KOPT-K1 (cell line): ENCODE measurements at regions not wholly inside any gene's neighbourhood (a gene's known extent, or its start where the extent isn't known, plus 50 kb on each side); places are given as distances from the start of the nearest gene placed in this dataset.

Source experiments
- H3K27ac ChIP-seq: fragments of 200-600 bp; sonication (generic); 2 replicates; pipeline ENCODE4 v1.5.1; 2016; ENCODE audit warnings: antibody characterized with exemption, mild to moderate bottlenecking, low read depth, low read length; ENCODE audit not compliant: poor library complexity, severe bottlenecking
- H3K36me3 ChIP-seq: fragments of 200-600 bp; sonication (generic); 2 replicates; pipeline ENCODE4 v1.5.1; 2017; ENCODE audit warnings: antibody characterized with exemption, mild to moderate bottlenecking, low read length, moderate library complexity; ENCODE audit not compliant: insufficient read depth
- H3K9me3 ChIP-seq: fragments of 200-600 bp; sonication (generic); 2 replicates; pipeline ENCODE4 v1.5.1; 2017; ENCODE audit warnings: antibody characterized with exemption, low read length, mild to moderate bottlenecking; ENCODE audit not compliant: insufficient read depth, poor library complexity, severe bottlenecking

DNA sequence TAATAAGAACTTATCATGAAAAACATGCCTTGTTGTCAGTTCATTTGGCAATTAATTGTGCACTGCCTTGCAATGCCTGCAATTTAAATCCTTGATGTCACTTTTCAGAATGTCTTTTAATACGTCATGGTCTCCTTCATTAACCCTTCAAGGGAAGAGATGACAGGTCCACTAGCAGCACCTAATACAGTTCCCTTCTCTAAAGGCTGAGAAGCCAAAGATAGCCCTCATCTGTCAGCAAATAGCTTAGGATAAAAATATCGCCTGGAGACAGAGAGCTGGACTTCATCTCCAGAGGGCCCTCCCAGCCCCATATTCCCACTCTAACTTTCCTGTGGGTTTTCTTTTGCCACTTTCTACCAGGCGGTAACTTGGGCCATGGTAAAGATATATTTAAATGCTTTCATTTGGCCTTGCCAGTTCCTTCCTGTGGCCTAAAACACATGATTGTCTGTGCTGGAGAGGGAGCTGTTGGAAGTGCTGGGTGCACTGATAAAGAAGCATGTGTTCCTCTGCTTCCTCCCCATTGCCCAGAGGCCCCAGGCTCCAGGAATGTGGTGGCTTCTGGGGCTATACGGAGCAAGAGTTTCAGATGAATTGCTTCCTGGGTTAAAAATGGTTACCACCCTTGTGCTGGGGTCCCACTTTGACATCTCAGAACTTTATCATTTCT is 76.3 kb upstream of the UMPS start:
- no peaks in the 10 kb centered on the region for H3K9me3 ChIP-seq
- H3K36me3 ChIP-seq: no peaks in the 10 kb centered on the region
- no peak overlapping the region for H3K27ac ChIP-seq

DNA sequence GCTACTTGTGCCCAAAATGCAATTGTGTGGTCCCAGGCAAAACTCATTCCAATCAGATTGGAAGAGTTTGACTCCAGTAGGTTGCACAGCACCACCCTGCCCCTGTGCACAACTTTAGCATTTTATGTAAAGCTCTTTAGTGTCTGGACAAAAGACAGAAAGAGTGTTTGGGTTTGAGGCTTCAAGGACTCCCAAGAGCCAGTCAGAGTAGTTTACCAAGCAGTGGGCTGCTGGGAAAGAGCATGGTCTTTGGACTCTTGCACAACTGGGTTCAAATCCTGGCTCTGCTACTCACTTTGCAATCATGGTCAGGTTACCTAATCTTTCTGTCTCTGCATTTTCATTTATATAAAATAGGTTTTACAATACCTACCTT is 75.8 kb upstream of the UMPS start:
- H3K27ac ChIP-seq: no peak overlapping the region
- no peaks in the 10 kb centered on the region for H3K9me3 ChIP-seq
- H3K36me3 ChIP-seq: no peaks in the 10 kb centered on the region

DNA sequence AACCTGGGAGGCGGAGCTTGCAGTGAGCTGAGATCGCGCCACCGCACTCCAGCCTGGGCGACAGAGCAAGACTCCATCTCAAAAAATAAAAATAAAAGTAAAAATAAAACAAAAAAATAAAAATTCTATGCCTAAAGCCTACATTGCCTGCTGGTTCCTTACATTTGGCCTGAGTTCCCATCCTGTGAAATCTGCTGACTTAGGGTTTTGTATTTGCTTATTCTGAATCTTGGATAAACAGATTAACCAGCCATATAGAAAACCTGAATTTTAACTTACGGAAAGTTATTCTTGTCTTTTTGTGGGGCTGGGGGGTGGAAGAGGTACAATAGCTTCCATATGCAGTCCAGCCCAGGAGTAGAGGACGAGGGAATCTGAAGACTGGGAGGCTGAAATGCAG is 73.7 kb upstream of the UMPS start:
- no peaks in the 10 kb centered on the region for H3K9me3 ChIP-seq
- H3K36me3 ChIP-seq: no peaks in the 10 kb centered on the region
- H3K27ac ChIP-seq: no peak overlapping the region

DNA sequence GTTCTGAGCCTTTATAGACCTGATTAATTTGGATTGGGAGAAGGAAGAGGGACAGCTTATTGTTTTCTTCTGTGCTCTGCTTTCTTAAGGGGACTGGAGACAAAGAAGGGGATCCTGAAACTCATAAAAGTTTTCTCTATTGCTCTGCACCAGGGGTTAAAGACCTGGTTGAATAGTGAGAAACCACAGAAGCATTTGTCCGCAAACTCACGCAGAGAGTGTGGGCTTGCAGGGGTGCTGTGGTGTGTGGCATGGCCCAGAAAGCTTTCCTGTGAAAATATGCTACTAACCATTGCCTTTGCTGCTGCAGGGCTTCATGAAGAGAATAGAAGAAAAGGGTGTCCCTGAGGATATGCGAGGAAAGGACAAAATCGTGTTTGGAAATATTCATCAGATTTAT is 73.1 kb upstream of the UMPS start:
- H3K9me3 ChIP-seq: no peaks in the 10 kb centered on the region
- no peak overlapping the region for H3K27ac ChIP-seq
- no peaks in the 10 kb centered on the region for H3K36me3 ChIP-seq

DNA sequence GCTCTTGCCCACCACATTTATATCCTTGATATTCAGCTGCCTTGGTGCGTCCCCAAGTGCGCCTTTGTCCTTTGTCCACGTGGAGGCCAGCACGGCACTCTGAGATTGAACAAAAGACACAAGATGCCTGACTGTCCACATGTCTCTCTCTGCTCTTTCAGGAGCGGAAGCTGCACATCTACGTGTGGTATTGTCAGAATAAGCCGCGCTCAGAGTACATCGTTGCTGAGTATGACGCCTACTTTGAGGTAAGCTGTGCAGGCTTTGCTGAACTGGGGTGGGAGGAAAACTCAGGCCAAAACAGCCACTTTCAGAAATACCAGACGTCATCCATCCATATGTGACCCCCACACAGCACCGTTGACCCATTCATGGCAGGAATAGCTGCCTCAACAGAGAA is 72.0 kb upstream of the UMPS start:
- no peaks in the 10 kb centered on the region for H3K9me3 ChIP-seq

DNA sequence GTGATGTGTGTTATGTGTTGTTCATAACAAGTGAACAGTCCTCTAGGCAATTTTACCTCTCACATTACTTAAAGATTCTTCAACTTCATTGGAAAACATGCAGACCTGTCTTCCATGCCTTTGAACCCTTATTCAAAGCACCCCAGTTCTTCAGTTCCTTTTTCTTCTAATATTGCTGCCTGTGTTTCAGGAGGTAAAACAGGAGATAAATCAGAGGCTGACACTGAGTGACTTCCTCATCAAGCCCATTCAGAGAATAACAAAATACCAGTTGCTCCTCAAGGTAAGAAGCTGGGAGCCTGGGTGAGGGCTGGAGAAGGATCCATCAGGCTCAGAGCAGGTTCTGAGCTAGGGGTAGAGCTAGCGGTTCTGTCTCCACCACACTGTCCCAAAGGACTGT is 71.1 kb upstream of the UMPS start:
- Histone ChIP-seq H3K9me3 (no peaks in the 10 kb centered on the region), H3K27ac (no peak overlapping the region), H3K36me3 (no peaks in the 10 kb centered on the region)

More for the DNA sequence above, 72.0 kb upstream of the UMPS start:
- H3K27ac ChIP-seq: no peak overlapping the region
- no peaks in the 10 kb centered on the region for H3K36me3 ChIP-seq

DNA sequence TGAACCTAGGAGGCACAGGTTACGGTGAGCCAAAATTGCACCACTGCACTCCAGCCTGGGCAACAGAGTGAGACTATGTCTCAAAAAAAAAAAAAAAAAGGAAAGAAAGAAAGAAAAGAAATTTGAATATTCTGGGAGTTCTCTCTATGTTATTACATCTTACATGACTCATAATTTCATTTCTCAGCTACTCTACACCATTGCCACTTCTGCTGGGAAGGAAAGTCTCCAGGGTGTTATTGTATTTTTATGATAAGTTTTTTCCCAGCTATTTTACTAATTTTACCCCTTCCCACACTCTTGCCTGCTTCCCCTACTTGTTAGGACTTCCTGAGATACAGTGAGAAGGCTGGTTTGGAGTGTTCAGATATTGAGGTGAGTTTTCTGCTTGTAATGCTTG is 69.7 kb upstream of the UMPS start:
- Histone ChIP-seq H3K9me3 (no peaks in the 10 kb centered on the region), H3K27ac (no peak overlapping the region), H3K36me3 (no peaks in the 10 kb centered on the region)

DNA sequence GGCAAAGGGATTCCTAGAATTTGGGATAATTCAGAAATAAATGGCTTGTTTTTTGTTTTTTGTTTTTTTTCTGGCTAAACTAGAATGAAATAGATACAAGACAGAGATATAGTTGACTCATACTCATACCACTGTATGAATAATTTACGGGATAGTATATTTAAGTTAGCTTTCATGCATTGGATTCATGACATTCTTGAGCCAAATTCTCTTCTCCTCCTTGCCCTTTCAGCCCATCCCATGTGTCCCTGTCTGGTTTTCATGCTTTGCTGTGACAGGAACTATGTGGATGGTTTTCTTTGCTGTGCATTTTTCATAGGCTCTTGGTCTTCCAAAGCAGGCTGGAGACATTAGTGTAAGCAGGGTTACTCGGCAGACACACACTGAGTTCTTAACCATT is 66.6 kb upstream of the UMPS start:
- Histone ChIP-seq H3K27ac (no peak overlapping the region), H3K9me3 (no peaks in the 10 kb centered on the region)

DNA sequence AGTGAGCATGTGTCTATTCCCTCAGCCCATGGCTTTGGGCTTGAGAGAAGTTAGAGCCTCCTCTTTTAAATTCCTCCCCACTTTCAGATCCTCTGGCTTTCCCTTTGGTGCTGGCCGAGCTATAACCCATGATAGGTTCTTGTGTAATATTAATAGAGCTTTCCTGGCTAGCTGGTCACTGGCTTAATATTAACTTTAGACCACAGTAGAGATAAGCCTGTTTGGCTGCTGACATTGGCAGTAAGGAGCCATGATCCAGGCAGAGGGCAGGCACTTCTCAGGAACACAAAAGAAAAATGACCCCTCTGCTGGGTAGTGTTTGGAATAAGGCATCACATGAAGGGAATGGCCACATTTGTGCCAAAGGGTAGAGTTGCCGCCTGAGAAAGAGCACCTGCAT is 65.4 kb upstream of the UMPS start:
- Histone ChIP-seq H3K9me3 (no peaks in the 10 kb centered on the region), H3K36me3 (no peaks in the 10 kb centered on the region), H3K27ac (no peak overlapping the region)

More for the DNA sequence above, 66.6 kb upstream of the UMPS start:
- H3K36me3 ChIP-seq: no peaks in the 10 kb centered on the region

DNA sequence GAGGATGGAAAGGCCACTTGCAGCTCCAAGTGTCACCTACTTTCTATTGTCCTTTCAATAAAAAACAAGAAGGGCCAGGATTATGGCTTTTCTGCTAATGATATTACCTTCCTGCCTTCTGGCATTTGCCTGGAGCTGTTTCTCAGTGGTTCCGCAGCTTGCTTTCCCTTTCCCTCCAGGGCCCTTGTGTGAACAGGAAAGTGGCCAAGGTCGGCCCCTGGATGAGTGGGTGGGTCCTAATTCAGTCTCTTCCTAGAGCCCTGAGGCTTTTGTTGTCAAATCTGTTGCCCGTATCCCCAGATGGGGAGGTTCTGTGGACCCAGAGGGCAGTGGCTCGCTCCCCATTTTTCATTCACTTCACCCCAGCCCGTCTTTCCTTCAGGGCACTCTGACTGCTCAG is 64.2 kb upstream of the UMPS start:
- H3K36me3 ChIP-seq: no peaks in the 10 kb centered on the region
- peaks cover 7% of the 10 kb centered on the region for H3K9me3 ChIP-seq
- H3K27ac ChIP-seq: no peak overlapping the region

DNA sequence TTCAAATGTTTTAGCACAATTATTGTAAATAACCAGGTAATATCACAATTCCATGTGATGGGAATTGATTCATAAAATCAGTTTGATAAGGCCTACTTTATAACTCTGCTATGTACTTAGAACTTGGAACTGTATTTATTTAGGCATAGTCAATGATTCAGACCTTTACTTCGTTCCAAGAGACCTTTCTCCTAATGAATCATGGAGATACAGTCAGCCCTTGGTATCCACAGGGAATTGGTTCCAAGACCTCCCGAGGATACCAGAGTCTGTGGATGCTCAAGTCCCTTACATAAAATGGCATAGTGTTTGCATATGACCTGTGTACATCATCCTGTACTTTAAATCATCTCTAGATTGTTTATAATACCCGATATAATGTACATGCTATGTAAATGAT is 60.8 kb upstream of the UMPS start:
- Histone ChIP-seq H3K36me3 (no peaks in the 10 kb centered on the region), H3K9me3 (peaks cover 13% of the 10 kb centered on the region), H3K27ac (no peak overlapping the region)

DNA sequence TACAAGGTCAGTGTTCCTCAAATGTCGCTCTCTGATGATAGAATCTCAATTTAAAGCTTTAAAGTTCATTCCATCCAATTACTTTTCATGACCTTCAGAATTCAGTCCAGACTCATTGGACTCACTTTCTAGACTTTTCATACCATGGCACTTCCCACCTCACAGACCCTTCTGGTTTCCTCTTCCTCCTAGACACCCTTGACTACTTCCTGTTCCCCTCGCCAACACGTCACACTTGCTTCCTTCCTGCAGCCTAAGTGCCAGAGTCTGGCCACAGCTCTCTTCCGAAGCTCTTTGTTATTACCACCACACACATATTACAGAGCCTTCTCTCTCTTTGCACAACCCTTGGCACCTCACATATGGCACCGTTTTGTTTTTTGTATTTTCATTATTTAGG is 59.1 kb upstream of the UMPS start:
- Histone ChIP-seq H3K9me3 (peaks cover 13% of the 10 kb centered on the region), H3K27ac (no peak overlapping the region), H3K36me3 (no peaks in the 10 kb centered on the region)

DNA sequence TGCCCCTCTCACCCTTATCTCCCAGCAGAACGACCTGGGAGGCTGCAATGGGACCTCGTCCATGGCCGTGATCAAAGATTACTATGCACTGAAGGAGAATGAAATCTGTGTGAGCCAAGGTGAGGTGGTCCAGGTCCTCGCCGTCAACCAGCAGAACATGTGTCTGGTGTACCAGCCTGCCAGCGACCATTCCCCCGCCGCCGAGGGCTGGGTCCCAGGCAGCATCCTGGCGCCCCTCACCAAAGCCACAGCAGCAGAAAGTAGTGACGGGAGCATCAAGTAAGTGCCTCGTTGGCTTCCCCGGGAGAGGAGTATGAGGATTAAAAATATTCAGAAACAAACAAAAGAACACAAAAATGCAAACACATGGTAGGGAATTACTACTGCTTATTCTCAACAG is 55.9 kb upstream of the UMPS start:
- H3K36me3 ChIP-seq: no peaks in the 10 kb centered on the region
- H3K27ac ChIP-seq: no peak overlapping the region
- peaks cover 13% of the 10 kb centered on the region for H3K9me3 ChIP-seq

DNA sequence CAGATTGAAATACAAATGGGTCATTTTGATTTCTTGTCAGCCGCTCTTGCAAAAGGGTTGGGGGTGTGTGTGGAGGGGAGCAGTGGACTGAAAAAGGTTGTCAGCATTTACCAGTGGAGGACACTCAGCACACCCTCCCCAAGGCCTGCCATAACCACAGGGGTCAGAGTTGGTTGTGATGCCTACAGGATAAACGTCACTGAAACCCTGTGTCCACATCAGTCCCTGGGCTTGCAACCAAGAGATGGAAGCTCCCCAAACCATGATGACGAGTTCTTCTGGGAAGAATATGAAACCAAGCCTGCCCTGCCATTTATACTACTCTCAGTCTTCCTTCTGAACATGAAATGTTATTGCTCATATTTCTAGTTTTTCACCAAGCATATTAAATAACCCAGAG is 54.0 kb upstream of the UMPS start:
- H3K27ac ChIP-seq: no peak overlapping the region
- H3K9me3 ChIP-seq: peaks cover 5% of the 10 kb centered on the region
- H3K36me3 ChIP-seq: no peaks in the 10 kb centered on the region

DNA sequence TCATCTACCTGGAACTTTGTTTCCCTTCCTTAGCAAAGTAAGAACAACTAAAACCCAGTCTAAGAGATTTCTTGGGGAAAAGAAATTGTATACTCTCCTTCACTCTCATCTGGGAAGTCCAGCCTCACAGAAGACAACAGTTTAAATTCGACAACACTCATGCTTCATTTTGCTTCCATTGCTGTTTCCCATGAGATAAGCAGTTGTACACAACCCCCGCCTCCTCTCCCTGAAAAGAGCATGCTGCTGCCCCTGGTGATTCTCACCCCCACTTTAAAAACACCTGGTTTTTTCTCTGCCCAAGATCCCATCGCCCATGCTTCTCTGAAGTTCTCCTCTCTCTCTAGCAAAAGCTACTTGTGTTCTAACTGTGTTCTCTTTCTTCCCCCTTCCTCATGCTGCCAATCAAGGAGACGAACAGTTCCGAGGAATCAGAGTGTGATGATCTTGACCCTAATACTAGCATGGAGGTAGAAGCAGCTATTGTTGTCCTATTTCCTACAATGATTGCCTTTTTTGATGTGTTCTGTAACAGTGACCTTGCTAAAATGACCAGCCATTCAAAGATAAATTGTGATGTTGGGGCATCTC is 51.1 kb upstream of the UMPS start:
- H3K36me3 ChIP-seq: no peaks in the 10 kb centered on the region
- no peak overlapping the region for H3K27ac ChIP-seq
- H3K9me3 ChIP-seq: no peaks in the 10 kb centered on the region
